Stimulated activated naive CD8-positive, alpha-beta T cell treated with anti-CD3 and anti-CD28 coated beads, Interleukin-15, Interleukin-2, amounts not matched to agents 100 U/mL and 50 U/mL, for 24 hours (primary cell): ENCODE measurements at regions not wholly inside any gene's neighbourhood (a gene's known extent, or its start where the extent isn't known, plus 50 kb on each side); places are given as distances from the start of the nearest gene placed in this dataset.

ENCODE experiments used
- ATAC-seq: fragments of 150-1000 bp; cut with Tn5 transposase; one replicate; pipeline ENCODE4 v1.10.0; 2021
- DNase-seq: peaks from one replicate; pipeline ENCODE4 v3.0.0; 2021

DNA sequence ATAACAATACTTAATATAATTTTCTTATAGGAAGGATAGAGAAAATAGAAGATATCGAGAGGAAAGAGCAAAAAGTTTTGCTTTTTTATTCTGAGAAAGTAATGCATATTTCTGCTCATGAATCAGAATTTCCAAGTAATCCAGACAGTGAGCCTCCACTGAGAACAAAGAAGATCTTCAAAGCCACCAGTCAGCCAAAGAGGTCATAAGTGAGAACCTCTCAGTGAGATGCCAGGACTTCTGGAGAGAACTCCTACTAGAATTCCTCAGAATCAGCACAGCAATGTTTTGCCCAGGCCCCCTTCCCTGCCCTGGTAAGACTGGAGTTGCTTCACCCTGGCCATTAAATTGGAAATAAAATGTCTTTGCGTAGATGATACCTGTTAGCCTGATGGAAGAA is 254.4 kb upstream of the FAT4 start:
- no peak for ATAC-seq
- DNase-seq, result no peak

DNA sequence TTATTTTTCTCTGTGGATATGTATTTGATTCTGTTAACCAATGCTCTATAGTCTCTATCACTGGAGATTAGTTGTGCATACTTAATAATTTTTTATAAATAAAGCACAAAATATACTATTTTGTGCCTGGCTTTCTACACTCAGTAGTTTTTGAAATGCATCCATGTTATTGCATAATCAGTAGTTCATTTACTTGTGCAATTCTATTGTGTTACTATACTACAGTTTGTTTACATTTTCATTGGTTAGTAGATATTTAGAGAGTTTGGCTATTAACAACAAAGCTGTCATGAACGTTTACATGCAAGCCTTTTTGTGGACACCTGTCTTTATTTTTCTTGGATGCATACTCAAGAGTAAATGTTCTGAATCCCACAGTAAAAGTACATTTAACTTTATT is 265.0 kb upstream of the FAT4 start:
- DNase-seq (no peak), ATAC-seq (no peak)

DNA sequence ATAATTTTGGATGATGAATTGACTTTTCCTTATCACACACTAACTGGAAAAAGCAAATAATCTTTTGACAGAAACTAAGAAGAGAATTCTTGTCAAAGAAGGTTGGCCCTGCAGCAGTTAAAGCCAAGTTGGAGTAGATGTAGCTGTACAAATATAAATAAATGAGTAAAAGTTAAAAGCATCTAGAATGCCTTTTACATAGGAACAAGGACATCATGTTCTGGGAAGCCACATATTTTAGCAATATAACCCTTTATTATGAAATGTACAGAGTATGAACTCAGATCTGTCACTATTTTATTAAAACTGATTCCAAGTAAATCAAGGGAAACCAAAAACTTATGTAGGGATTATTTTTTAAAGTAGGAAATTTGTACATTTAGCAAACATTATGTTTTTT is 269.4 kb upstream of the FAT4 start:
- DNase-seq, result no peak
- ATAC-seq, result no peak

DNA sequence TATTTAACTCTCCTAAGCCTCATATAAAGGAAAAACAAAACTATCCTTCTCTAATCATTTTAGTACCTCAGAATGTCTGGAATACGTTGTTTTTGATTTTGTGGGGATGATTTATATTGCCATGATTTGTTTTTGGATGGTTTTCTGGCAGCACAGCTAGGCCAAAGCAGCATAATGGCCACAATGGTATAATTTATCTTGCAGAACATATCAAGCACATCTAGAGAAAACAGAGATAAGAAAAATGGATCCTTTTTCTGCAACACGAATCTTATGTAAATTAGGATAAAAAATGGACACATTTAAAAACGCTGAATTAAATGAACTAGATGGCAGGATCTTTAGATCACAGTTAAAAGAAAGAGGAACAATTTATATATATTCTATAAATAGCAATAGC is 269.9 kb upstream of the FAT4 start:
- DNase-seq (no peak), ATAC-seq (no peak)

DNA sequence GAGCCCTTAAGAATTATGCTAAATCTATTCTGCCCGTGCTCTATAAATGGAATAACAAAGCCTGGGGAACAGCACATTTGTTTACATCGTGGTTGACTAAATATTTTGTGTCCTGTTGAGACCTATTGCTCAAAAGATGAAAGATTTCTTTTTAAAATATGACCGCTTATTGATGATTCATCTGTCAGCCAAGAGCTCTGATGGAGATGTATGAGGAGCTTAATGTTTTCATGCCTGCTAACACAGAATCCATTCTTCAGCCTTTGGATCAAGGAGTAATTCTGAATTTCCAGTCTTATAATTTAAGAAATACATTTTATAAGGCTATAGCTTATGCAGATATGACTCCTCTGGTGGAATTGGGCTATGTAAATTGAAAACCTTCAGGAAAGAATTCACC is 271.3 kb upstream of the FAT4 start:
- ATAC-seq, result no peak
- DNase-seq, result no peak

DNA sequence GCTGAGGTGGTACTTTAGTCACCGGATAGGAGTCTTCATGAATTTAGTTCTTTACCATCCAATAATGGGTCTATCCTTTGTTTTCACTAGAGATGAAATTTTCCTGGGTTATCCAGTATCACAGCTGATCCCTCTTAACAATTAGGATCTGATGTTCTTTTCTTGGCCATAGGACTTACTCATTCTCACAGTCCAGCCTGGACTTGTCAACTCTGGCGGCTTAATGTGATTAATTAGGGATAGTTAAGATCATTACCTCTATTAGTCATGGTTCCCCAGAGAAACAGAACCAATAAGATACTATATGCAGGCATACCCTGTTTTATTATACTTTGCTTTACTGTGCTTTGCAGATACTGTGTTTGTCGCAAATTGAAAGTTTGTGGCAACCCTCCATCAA is 272.7 kb upstream of the FAT4 start:
- no peak for ATAC-seq
- DNase-seq, result no peak

DNA sequence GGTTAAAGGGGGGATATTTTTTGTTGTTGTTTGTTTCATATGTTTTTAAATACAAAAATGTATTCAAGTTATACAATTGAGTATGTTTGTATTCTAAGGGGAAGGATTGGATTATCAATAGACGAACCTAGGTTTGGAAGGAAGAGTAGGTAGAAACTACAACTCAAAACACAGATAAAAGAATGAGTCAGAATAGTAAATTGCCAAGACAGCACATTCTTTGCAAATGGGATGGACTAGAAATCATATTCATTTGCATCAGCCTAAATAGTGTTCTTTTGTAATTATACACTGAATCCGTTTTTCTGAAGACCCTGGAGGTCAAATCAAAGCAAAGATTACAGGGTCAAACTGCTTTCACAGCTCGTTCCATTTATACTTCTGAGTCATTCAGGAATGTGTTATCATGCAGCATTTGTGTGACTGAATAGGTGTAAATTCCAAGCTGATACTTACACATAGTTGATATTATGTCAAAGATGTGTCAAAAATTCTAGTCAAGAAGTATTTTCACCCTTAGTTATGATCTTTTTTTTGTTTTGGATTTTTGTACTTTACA is 273.3 kb upstream of the FAT4 start:
- no peak for DNase-seq
- no peak for ATAC-seq

DNA sequence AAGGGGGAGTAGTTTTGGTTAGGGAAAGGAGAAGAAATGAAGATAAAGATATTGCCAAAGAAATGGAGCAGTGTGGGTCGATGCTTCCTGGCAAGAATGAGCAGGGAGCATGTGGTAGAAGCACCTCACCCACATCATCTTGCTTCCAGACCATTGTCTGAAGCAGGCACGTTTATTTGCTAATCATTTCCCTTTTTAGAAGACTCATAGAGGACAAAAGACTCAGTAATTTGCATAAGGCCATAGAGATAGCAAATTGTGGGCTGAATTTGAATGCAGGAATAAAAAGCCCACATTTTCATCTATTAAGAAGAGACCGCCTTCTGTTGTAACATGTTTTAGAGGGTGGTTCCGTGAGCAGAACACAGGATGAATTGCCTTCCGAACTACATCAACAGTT is 275.2 kb upstream of the FAT4 start:
- DNase-seq (no peak), ATAC-seq (no peak)

DNA sequence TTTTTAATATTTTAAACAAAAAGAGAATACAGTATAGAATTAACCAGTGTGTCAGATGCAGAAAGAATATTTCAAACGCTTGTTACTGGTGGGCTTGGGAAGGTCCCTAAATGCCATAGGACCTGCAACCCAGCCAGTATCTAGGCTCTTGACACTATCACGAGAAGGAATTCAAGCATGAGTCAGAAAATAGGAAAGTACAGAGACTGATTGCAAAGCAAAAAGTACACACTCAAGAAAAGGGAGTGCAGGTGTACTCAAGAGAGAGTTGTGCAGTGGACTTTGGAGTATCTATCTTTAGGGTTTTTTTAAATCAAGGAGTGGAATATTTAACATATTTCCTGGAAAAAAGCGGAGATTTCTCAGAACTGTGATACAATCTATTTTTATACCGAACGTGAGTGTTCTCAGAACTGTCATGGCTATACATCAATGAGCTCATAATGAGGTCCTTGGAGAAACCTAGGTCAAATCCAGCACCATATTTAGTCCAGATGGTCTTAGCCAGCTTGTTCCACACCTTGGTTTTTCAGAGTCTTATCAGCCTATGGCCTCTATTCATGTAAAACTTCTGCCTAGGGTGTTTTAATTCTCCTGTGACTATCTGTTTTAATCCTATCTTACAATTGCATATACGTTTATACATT is 291.8 kb upstream of the FAT4 start:
- ATAC-seq, result no peak
- no peak for DNase-seq

DNA sequence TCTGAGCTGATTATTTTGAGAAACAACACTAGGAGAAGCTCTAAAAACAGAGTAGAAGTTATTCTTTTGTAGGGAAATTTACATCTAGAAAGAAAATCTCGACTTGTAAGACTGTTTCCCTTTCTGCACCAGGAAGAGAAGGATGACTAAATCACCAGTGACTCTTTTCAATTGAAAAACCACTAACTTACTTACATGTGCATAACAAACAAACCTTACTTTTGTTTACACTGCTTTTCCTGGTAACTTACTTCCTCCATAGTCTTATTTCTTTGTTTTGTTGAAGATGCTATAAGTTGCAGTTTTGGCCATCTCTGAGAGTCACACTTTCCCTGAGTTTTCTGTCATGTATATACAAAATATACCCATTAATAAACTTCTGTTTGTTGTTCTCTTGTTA is 293.6 kb upstream of the FAT4 start:
- ATAC-seq (no peak), DNase-seq (no peak)

DNA sequence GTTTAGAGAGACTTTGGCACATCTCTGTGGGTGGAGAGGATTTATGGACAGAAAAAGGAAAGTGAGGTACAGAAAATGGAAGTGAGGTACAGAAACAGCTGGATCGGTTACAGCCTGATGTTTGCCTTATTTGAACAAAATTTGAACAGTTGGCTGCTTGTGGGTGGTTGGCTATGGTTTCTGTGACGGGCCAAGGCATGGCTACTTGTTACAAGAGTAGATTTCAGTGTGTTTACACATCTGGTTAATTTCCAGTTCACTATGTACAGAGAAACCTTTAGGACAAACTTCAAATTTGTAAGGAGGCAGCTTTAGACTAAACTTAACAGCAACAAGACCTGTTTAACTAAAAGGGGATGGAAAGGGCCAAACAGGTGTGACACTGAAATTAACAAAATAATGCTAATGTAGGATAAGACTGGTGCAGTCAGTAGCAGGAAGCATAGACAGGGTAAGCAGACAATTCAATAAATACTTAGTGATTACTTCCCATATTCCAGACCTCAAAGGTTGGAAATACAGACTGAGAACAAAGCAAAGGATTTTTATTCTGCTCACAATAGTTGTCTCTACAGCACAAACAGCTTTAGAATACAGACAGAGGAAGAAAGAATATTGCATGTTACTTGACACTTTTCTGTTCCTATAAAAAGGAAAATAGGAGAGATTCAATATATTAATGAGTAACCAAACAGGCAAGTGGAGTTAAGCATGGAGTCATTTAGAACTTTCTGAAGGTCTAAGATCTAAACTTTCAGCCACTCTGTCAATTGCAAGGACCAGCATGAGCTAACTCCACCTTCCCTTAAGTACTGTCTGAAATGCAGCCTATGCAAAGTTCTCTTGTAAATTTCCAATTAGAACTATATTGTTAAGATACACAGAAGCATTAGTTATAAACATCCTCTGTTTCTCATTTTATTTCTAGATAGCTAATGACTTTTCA is 294.4 kb upstream of the FAT4 start:
- no peak for ATAC-seq
- no peak for DNase-seq

DNA sequence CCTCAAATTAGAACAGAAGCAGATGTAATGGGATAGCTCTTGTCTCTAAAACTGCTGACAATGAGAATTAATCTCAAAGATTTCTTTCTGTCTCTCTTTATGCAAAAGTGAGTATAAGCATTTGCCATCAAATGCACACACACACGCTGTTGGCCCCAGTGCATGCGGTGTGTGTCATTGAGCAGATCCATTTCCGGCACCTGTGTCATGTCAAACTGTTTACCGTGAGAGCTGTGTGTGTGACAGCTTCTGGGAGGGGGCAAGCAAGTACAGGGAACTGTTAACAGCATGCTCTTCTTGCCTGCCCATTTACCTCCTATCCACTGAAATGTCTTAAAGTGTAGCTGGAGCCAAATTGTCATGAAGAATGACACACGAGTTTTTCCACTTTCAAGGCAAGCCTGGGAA is 297.9 kb upstream of the FAT4 start:
- ATAC-seq (no peak), DNase-seq (no peak)

DNA sequence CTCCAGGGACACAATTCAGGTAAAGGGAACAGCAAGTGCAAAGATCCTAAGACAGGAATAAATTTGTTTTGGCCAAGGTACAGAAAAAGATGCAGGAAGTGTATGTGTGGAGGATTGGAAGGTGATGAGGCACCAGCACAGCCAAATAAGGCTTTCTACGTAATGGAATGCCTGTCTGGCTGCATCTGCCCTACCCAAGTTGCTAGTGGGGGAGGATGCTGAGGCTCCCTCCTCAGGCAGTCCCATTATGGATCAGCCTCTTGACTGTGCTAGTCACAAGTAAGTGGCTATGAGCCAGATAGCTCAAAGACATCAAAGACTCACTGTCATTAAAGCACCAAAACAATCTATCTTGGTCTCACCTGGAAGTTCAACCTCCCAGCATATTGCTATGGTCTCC is 300.9 kb upstream of the FAT4 start:
- ATAC-seq (no peak), DNase-seq (no peak)

DNA sequence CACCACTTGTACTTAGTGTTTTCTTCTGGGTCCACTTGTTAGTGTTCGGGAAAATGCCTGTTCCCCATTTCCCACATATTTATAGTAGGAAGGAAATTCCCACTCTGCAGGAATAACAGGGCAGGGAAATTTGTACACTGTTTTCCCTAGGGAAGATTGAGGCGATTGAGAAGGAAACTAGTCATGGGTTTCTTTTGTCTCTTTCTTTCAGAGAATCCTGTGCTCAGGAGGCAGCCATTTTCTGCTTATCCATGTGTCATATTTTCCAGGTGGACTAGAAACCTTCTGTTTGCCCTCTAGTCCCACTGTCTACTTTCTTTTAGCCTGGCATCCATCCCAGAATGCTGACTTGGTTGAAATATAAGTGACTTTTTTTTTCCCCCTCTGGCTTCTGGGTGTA is 299.1 kb upstream of the ANKRD50 start:
- ATAC-seq (no peak), DNase-seq (no peak)

DNA sequence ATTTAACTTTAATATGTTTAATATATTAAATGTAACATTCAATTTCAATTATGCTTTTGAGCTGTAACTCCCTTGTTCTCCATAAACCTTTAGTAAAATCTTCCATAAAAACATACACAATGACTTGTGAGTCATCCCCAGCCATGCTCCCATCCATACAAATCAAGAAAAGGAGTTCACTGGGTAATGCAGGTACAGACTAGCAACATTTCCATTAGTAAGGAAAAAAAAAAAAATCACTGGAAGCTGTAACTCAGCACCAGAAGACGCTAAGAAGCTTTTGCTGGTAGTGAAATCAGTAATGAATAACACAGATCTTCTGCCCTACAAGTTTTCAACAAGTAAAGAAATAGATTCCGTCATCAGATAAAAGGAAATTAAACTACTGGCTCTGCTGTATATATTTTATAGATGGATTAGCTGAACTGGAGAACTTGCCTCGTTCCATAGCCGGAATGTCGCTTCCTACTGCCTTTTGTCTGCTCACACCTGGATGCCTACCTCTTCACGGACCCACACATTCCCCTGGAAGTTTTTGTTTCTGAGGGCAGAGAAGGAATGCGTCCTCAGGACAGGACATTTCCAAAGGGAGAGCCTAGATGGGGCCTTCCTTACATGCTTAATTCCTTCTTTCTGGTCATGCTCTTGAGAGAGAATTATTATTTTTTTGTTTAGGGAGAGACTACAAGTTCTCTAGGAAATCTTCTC is 298.4 kb upstream of the ANKRD50 start:
- no peak for DNase-seq

DNA sequence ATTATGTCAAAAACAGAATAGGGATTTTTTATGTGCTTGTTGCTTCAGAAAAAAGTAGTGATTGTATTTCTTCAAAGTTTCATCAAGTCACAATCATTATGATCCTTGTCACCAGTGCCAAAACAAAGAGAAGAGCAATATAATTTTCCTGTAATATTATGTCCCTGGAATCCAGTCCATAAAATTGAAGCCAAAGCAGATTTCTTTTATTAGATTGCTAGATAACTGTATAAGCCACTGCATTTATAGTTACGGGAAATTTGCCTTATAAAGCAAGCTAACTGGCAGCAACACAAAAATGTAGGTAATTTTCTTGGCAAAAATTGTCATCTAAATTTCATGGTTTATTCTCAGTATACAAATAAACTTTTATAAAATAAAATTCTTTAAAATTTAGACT is 296.1 kb upstream of the ANKRD50 start:
- ATAC-seq (no peak), DNase-seq (no peak)

More for the DNA sequence above, 298.4 kb upstream of the ANKRD50 start:
- ATAC-seq, result no peak

DNA sequence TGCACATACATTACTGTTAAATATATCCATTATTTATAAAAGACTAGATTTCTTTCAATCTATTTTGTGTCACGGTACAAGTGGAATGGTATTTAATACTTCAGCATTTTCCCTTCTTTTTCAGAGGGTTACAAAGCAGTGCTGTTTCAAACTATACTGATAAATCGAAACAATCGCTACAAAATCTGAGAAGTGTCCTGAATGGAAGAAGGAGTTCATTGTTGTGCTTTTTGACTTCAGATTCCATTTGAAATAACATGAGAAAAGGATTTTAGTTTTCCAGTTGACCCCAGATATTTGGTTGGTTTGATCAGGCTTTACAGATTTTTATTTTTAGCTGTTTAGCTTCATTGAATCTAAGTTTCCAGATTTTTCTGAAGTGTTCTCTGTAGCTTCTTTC is 292.1 kb upstream of the ANKRD50 start:
- ATAC-seq (no peak), DNase-seq (no peak)

DNA sequence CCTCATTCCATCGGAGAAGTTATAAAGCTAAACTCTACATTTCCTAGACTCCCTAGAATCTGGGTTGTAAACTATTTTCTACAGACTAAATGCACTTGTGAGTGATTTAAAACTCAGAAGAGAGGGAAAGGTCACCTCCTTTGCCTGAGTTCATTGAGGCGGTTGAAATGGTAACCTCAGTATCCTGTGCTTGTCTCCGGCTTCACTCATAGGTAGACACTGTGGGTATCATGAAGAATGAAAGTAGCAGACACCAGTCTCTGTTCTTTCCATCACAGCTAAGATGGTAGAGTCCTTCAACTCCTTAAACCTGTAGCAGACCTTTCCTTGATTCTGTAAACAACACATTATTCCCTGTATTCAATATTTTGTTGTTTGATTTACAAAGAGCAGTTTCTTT is 291.3 kb upstream of the ANKRD50 start:
- no peak for DNase-seq
- no peak for ATAC-seq

DNA sequence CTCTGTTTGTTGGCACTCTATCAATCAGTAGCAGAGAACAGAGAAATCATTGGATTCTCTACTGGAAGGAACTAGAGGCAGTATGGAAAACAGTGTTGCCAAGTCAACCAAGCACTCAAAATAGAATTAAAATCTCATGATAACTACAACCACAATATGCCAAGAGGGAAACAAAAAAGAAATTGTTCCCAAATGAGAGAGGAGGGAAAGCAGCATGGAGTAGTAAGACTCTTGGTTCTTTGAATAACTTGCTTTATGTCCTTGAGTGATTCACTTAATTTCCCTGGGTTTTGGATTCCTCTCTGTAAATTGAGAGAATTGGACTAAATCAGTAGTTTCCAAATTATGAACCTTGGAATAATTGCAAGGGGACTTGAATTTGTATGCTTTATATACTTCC is 285.5 kb upstream of the ANKRD50 start:
- no peak for ATAC-seq

DNA sequence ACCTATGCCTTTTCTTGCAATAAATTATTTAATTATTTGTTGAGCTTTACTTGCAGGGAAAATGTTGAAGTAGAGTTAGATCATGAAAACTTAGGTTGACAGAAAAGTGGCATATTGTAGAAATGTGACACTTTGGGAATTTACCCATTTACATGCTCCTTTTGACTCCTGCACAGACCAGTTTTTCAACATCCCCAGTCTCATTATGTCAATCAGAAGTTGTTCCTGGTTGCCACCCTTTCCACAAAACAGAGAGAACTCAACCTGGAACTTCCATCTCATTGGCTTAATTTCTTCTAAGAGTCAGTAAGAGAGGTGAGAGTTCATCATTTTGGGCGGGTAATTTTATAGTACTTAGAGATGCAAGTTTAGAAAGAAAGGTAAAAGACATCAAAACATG is 284.6 kb upstream of the ANKRD50 start:
- ATAC-seq (no peak), DNase-seq (no peak)

More for the DNA sequence above, 285.5 kb upstream of the ANKRD50 start:
- no peak for DNase-seq

DNA sequence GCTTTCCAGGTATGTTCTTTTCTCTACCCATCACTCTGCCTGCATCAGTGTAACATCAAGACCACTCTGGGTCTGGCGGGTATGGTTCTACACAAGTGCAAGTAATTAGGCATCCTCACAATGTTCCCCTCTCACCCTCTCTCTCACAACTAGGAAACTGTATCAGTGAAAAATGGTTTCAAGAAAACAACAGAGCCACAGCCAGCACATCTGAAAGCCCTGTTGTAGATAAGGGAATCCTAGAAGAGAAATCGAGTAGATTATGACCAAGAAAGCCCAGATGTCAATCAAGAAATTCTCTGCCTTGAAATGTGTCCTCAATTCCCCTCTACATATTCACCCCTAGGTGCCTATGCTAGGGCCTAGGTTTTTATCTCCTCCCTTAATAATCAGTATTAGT is 281.3 kb upstream of the ANKRD50 start:
- no peak for DNase-seq
- ATAC-seq, result no peak

DNA sequence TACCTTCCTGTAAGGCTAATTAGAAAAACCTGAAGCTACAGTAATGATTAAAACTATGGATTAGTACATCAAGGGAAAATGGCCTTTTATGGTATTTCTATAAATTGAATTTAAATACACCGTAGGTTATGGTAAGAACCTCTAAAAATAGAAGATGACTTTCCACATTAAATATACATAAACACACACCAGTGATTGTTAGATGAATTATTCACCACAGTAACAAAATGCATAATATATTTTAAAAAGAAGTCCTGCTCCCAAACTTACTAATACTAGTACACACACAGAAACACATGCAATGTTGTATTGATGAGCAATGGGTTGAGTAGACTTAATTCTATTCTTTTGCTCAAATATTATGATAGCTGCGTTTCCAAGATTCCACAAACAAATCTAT is 277.9 kb upstream of the ANKRD50 start:
- DNase-seq (no peak), ATAC-seq (no peak)

DNA sequence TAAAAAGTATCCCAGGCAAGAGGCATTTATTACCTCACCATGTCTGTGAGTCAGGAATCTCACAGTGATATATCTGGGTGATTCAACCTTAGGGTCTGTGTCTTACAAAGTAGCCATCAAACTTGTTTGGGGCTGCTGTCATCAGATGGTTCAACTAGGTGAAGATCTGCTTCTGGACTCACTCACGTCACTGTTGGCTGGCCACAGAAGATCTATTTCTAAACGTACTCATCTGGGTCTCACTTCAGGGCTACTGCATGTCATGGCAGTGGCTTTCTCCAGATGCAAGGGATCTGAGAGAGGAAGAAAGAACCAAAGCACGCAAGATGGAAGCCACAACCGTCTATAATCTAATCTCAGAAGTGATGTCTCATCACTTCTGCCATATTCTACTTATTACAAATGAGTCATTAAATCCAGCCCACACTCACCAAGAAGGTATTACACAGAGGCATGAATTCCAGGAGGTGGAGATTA is 267.8 kb upstream of the ANKRD50 start:
- no peak for DNase-seq
- ATAC-seq, result no peak
